Skeletal muscle satellite cell (primary cell): ENCODE measurements at regions not wholly inside any gene's neighbourhood (a gene's known extent, or its start where the extent isn't known, plus 50 kb on each side); places are given as distances from the start of the nearest gene placed in this dataset.

ENCODE experiments used
- H3K27me3 ChIP-seq: 2 replicates; pipeline ENCODE4 v1.7.0; 2013; ENCODE audit warnings: low read length; ENCODE audit not compliant: control insufficient read depth, insufficient read depth
- H3K36me3 ChIP-seq: 2 replicates; pipeline ENCODE4 v1.7.0; 2013; ENCODE audit warnings: mild to moderate bottlenecking, control low read depth, low read length; ENCODE audit not compliant: insufficient read depth
- H3K4me1 ChIP-seq: 2 replicates; pipeline ENCODE4 v1.7.0; 2013; ENCODE audit warnings: low read length; ENCODE audit not compliant: control insufficient read depth, insufficient read depth
- H3K4me2 ChIP-seq: 2 replicates; pipeline ENCODE4 v1.7.0; 2013; ENCODE audit warnings: mild to moderate bottlenecking, low read length
- H3K4me3 ChIP-seq: 2 replicates; pipeline ENCODE4 v1.7.0; 2013; ENCODE audit warnings: low read length
- H3K9ac ChIP-seq: 2 replicates; pipeline ENCODE4 v1.7.0; 2013; ENCODE audit warnings: mild to moderate bottlenecking, low read depth, low read length, moderate library complexity
- H3K9me3 ChIP-seq: replicated peaks from 2 replicates; pipeline ENCODE4 v1.7.0; 2013; ENCODE audit warnings: mild to moderate bottlenecking, control low read depth, low read length

GRCh38 chrX:117215683-117216082 is 752.9 kb upstream of the CT83 start:
- Histone ChIP-seq H3K36me3 (no peaks in the 10 kb centered on the region), H3K4me2 (no peak overlapping the region), H3K27me3 (no peaks in the 10 kb centered on the region), H3K9ac (no peak overlapping the region), H3K4me3 (no peak overlapping the region), H3K4me1 (no peaks in the 10 kb centered on the region), H3K9me3 (no peaks in the 10 kb centered on the region)

DNA sequence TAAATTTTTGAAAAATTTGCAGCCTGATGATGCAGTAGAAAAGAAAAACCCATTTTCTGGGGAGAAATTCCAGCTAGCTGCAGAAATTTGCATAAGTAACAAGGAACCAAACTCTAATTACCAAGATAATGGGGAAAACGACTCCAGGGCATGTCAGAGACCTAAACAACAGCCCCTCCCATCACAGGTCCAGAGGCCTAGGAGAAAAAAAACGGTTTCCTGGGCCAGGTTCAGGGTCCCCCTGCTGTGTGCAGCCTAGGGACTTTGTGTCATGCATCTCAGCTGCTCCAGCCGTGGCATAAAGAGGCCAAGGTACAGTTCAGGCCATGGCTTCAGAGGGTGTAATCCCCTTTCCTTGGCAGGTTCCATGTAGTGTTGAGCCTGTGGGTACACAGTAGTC is 733.7 kb upstream of the CT83 start:
- Histone ChIP-seq H3K27me3 (no peaks in the 10 kb centered on the region), H3K4me2 (no peak overlapping the region), H3K9me3 (no peaks in the 10 kb centered on the region), H3K4me1 (no peaks in the 10 kb centered on the region), H3K36me3 (no peaks in the 10 kb centered on the region), H3K9ac (no peak overlapping the region), H3K4me3 (no peak overlapping the region)

- Histone ChIP-seq H3K4me2 (no peak overlapping the region), H3K4me3 (no peak overlapping the region), H3K27me3 (no peaks in the 10 kb centered on the region), H3K9me3 (no peaks in the 10 kb centered on the region), H3K4me1 (no peaks in the 10 kb centered on the region), H3K36me3 (no peaks in the 10 kb centered on the region), H3K9ac (no peak overlapping the region)
Observed at GRCh38 chrX:117147249-117147648, 684.5 kb upstream of the CT83 start.

DNA sequence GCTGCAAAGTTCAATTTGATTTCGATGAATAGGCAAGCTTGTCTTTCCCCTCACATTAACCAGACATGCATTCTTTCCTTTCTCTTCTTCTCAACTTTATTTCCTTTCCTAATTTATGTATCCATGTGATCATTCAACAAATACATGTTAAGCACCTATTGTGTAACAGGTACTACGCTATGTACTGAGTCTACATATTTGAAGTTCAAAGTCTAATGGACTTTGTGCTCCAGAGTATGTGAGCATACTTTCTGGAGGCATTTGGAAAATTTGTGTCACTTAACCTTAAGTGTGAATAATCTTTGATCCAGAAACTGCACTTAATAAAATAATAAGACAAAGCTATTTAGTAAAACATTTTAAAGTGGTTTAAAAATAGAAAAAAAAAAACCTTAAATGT is 675.3 kb upstream of the CT83 start:
- H3K27me3 ChIP-seq = no peaks in the 10 kb centered on the region
- no peaks in the 10 kb centered on the region for H3K9me3 ChIP-seq
- H3K36me3 ChIP-seq = no peaks in the 10 kb centered on the region
- no peak overlapping the region for H3K9ac ChIP-seq
- H3K4me2 ChIP-seq = no peak overlapping the region
- H3K4me1 ChIP-seq = no peaks in the 10 kb centered on the region
- no peak overlapping the region for H3K4me3 ChIP-seq

DNA sequence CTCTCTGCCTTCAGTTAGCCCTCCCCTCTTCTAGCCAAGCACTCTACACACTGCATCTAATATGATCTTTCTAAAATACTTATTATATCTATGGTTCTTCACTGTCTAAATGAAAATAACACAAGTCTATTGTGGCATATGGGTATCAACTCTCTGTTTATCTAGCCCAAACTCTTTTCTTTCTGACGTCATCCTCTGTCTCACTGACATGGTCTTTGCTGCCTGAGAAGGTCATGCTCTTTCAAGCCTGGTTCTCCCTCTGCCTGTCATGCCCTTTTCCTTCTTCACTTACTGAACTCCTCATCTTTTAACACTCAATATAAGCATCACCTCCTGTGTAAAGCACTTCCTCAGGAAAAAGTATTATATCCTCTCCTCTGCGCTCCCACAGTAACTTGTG is 672.2 kb upstream of the CT83 start:
- no peaks in the 10 kb centered on the region for H3K36me3 ChIP-seq
- no peaks in the 10 kb centered on the region for H3K4me1 ChIP-seq
- H3K4me3 ChIP-seq = no peak overlapping the region
- no peaks in the 10 kb centered on the region for H3K9me3 ChIP-seq
- H3K4me2 ChIP-seq = no peak overlapping the region
- H3K9ac ChIP-seq = no peak overlapping the region
- no peaks in the 10 kb centered on the region for H3K27me3 ChIP-seq

- Histone ChIP-seq H3K9ac (no peak overlapping the region), H3K4me3 (no peak overlapping the region), H3K4me2 (no peak overlapping the region), H3K36me3 (no peaks in the 10 kb centered on the region), H3K9me3 (no peaks in the 10 kb centered on the region), H3K4me1 (no peaks in the 10 kb centered on the region), H3K27me3 (no peaks in the 10 kb centered on the region)
Observed at GRCh38 chrX:117120700-117121099, 657.9 kb upstream of the CT83 start.

GRCh38 chrX:117096528-117096927 is 633.8 kb upstream of the CT83 start:
- H3K4me3 ChIP-seq = no peak overlapping the region
- H3K9me3 ChIP-seq = peaks cover 3% of the 10 kb centered on the region
- no peaks in the 10 kb centered on the region for H3K4me1 ChIP-seq
- no peak overlapping the region for H3K9ac ChIP-seq
- no peaks in the 10 kb centered on the region for H3K36me3 ChIP-seq
- H3K27me3 ChIP-seq = no peaks in the 10 kb centered on the region
- H3K4me2 ChIP-seq = no peak overlapping the region

- Histone ChIP-seq H3K4me2 (no peak overlapping the region), H3K9me3 (peaks cover 3% of the 10 kb centered on the region)
Observed at GRCh38 chrX:117095393-117095792, 632.6 kb upstream of the CT83 start.

DNA sequence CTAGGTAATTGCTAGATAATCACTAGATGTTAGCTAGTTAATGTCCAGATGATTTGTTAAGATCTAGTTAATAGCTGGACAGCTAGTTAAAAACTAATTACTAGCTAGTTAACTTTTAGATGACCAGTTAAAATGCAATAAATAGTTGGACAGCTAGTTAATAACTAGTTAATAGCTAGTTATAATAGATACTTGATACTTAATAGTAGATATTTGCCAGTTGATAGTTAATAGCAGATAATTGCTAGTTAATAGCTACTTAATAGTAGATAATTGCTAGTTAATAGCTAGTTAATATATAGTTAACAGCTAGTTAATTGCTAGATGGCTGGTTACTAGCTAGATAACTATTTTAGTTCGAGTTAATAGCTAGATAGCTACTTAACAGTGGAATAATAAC is 631.4 kb upstream of the CT83 start:
- no peak overlapping the region for H3K4me3 ChIP-seq
- no peaks in the 10 kb centered on the region for H3K36me3 ChIP-seq
- H3K9ac ChIP-seq = no peak overlapping the region
- H3K27me3 ChIP-seq = no peaks in the 10 kb centered on the region
- no peaks in the 10 kb centered on the region for H3K4me1 ChIP-seq
- peaks cover 3% of the 10 kb centered on the region for H3K9me3 ChIP-seq
- no peak overlapping the region for H3K4me2 ChIP-seq

More at GRCh38 chrX:117095393-117095792, 632.6 kb upstream of the CT83 start:
- Histone ChIP-seq H3K4me3 (no peak overlapping the region), H3K4me1 (no peaks in the 10 kb centered on the region), H3K9ac (no peak overlapping the region), H3K27me3 (no peaks in the 10 kb centered on the region), H3K36me3 (no peaks in the 10 kb centered on the region)

DNA sequence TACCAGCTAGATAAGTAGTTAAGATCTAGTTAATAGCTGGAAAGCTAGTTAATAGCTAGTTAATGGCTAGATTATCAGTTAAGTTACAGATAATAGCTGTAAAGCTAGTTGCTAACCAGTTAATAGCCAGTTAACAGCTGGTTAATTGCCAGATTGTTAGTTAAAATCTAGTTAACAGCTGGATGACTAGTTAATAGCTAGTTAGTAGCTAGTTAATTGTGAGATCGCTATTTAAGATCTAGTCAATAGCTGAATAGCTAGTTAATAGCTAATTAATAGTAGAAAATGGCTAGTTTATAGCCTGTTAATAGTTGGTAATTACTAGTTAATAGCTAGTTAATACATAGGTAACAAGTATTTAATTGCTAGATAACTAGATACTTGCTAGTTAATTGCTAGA is 630.5 kb upstream of the CT83 start:
- no peak overlapping the region for H3K4me3 ChIP-seq
- H3K4me2 ChIP-seq = no peak overlapping the region
- H3K9ac ChIP-seq = no peak overlapping the region
- H3K9me3 ChIP-seq = peaks cover 3% of the 10 kb centered on the region
- H3K36me3 ChIP-seq = no peaks in the 10 kb centered on the region
- no peaks in the 10 kb centered on the region for H3K4me1 ChIP-seq
- no peaks in the 10 kb centered on the region for H3K27me3 ChIP-seq

GRCh38 chrX:117092641-117093040 is 629.9 kb upstream of the CT83 start:
- no peaks in the 10 kb centered on the region for H3K4me1 ChIP-seq
- no peaks in the 10 kb centered on the region for H3K27me3 ChIP-seq
- H3K4me2 ChIP-seq = no peak overlapping the region
- peaks cover 3% of the 10 kb centered on the region for H3K9me3 ChIP-seq
- no peak overlapping the region for H3K4me3 ChIP-seq
- H3K9ac ChIP-seq = no peak overlapping the region
- H3K36me3 ChIP-seq = no peaks in the 10 kb centered on the region

DNA sequence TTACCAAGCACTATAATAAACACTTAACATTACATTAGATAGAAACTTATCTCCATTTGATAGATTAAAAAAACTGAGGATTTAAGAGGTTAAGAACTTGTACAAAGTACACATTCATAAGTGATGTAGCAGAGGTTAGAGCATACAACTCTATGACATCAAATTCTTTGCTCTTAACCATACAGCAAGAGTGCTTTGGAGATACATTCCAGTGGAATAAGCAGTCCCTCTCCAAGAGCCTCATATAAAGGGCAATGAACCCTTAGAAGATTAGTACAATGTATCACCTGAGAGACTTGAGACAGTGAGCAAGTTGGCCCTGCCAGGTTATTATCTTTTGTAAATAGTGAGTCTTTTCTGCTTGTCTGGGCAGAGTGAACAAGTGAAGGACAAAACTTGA is 600.4 kb upstream of the CT83 start:
- H3K9ac ChIP-seq = no peak overlapping the region
- H3K4me1 ChIP-seq = no peaks in the 10 kb centered on the region
- no peak overlapping the region for H3K4me3 ChIP-seq
- no peaks in the 10 kb centered on the region for H3K27me3 ChIP-seq
- H3K4me2 ChIP-seq = no peak overlapping the region
- H3K36me3 ChIP-seq = no peaks in the 10 kb centered on the region
- H3K9me3 ChIP-seq = peaks cover 3% of the 10 kb centered on the region
